ENCODE measurements at regions not wholly inside any gene's neighbourhood (a gene's known extent, or its start where the extent isn't known, plus 50 kb on each side); places are given as distances from the start of the nearest gene placed in this dataset.

DNA sequence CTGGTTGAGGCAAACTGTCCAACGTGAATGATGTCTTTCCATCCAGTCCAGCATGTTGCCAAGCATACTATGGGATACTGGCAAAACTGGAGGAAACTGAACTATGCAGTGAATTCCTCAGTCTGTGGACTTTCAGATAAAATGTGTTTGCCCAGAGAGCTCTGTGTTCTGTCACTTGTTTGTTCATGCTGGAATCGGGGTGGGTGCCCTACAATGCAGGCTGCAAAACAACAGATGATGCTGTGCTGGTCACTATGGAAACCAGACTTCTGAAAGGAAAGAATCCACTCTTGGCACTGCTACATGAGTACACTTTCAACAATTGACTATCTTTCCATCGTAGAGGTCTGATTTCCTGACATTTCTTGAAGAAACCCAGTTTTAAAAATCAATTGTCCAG lies 272.5 kb upstream of the ARHGEF26 start:
- no peaks in the 10 kb centered on the region for H3K79me2 ChIP-seq (ENCODE audit: control insufficient read depth, insufficient read depth, low read length)
- no peaks in the 10 kb centered on the region for H3K9me1 ChIP-seq (ENCODE audit: control insufficient read depth, extremely low read depth, insufficient read depth, low read length)
- dilution Hi-C loops (cut with MboI; ENCODE audit: extremely low pct_ligation_motif_present, low sequenced_read_pairs) = no loop called here
- no peak for TF ChIP-seq EZH2 (IDR thresholded peaks at IDR 0.05; ENCODE audit: low read length)
- TF ChIP-seq, protein P1, sequence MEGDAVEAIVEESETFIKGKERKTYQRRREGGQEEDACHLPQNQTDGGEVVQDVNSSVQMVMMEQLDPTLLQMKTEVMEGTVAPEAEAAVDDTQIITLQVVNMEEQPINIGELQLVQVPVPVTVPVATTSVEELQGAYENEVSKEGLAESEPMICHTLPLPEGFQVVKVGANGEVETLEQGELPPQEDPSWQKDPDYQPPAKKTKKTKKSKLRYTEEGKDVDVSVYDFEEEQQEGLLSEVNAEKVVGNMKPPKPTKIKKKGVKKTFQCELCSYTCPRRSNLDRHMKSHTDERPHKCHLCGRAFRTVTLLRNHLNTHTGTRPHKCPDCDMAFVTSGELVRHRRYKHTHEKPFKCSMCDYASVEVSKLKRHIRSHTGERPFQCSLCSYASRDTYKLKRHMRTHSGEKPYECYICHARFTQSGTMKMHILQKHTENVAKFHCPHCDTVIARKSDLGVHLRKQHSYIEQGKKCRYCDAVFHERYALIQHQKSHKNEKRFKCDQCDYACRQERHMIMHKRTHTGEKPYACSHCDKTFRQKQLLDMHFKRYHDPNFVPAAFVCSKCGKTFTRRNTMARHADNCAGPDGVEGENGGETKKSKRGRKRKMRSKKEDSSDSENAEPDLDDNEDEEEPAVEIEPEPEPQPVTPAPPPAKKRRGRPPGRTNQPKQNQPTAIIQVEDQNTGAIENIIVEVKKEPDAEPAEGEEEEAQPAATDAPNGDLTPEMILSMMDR (optimal IDR thresholded peaks at IDR 0.05 in 1 of 3, IDR thresholded peaks at IDR 0.05 in 1 of 3, conservative IDR thresholded peaks at IDR 0.05 in 1 of 3; ENCODE audit: extremely low read depth in 1 of 3, insufficient read depth in 2 of 3, low read length in 3 of 3) = no peak
- H3K4me3 ChIP-seq (ENCODE audit: control insufficient read depth in 2 of 3, extremely low read depth in 1 of 3, insufficient read depth in 2 of 3, low read depth in 1 of 3, low read length in 3 of 3) = no peak overlapping the region
- H3K9ac ChIP-seq (ENCODE audit: control insufficient read depth, extremely low read depth, insufficient read depth, low read length) = no peak overlapping the region
- no peak overlapping the region for H3K4me2 ChIP-seq (ENCODE audit: control insufficient read depth, extremely low read depth, insufficient read depth, low read depth, low read length)
- H3K27me3 ChIP-seq (ENCODE audit: control insufficient read depth, extremely low read depth, insufficient read depth, low read length) = no peaks in the 10 kb centered on the region
- H3K36me3 ChIP-seq (ENCODE audit: control insufficient read depth in 2 of 2, extremely low read depth in 1 of 2, insufficient read depth in 2 of 2, low read length in 2 of 2) = no peaks in the 10 kb centered on the region
- no peaks in the 10 kb centered on the region for H3K9me3 ChIP-seq (ENCODE audit: control insufficient read depth, low read depth, low read length)
- H3K4me1 ChIP-seq (ENCODE audit: control insufficient read depth, extremely low read depth, insufficient read depth, low read length) = no peaks in the 10 kb centered on the region
- no peak overlapping the region for H3K27ac ChIP-seq (ENCODE audit: control insufficient read depth, insufficient read depth, low read length)
- no peaks in the 10 kb centered on the region for H4K20me1 ChIP-seq (ENCODE audit: control insufficient read depth, extremely low read depth, insufficient read depth, low read length)
- H2AFZ ChIP-seq (ENCODE audit: control insufficient read depth, low read length) = no peak overlapping the region
- DNase-seq (ENCODE audit: low read depth, low spot score) (no peak), FAIRE-seq (no peak)

DNA sequence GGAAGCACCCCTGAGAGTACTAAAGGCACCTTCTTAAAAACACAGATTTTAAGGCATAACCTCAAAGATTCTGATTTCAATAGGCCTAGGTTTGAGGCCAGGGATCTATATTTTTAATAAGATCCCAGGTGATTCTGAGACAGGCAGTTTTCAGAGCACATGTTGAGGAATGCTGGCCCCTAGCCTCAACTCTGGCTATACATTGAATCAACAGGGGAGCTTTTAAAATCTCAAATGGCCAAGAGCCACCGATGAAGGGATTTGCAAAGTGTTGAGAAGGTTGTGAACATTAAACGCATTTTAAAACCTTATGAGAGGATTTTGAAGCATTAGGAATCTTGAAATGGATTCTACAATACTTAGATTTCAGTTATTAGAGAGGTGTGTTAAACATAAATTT lies 268.8 kb upstream of the ARHGEF26 start:
- Histone ChIP-seq H3K27me3 (ENCODE audit: control insufficient read depth, extremely low read depth, insufficient read depth, low read length) (no peaks in the 10 kb centered on the region), H3K9me1 (ENCODE audit: control insufficient read depth, extremely low read depth, insufficient read depth, low read length) (no peaks in the 10 kb centered on the region), H3K4me3 (ENCODE audit: control insufficient read depth in 2 of 3, extremely low read depth in 1 of 3, insufficient read depth in 2 of 3, low read depth in 1 of 3, low read length in 3 of 3) (no peak overlapping the region), H2AFZ (ENCODE audit: control insufficient read depth, low read length) (no peak overlapping the region), H3K36me3 (ENCODE audit: control insufficient read depth in 2 of 2, extremely low read depth in 1 of 2, insufficient read depth in 2 of 2, low read length in 2 of 2) (no peaks in the 10 kb centered on the region), H4K20me1 (ENCODE audit: control insufficient read depth, extremely low read depth, insufficient read depth, low read length) (no peaks in the 10 kb centered on the region), H3K9me3 (ENCODE audit: control insufficient read depth, low read depth, low read length) (no peaks in the 10 kb centered on the region), H3K27ac (ENCODE audit: control insufficient read depth, insufficient read depth, low read length) (no peak overlapping the region), H3K4me1 (ENCODE audit: control insufficient read depth, extremely low read depth, insufficient read depth, low read length) (no peaks in the 10 kb centered on the region), H3K9ac (ENCODE audit: control insufficient read depth, extremely low read depth, insufficient read depth, low read length) (no peak overlapping the region), H3K4me2 (ENCODE audit: control insufficient read depth, extremely low read depth, insufficient read depth, low read depth, low read length) (no peak overlapping the region), H3K79me2 (ENCODE audit: control insufficient read depth, insufficient read depth, low read length) (no peaks in the 10 kb centered on the region)
- TF ChIP-seq, protein P1 (optimal IDR thresholded peaks at IDR 0.05 in 1 of 3, IDR thresholded peaks at IDR 0.05 in 1 of 3, conservative IDR thresholded peaks at IDR 0.05 in 1 of 3; ENCODE audit: extremely low read depth in 1 of 3, insufficient read depth in 2 of 3, low read length in 3 of 3) = no peak
- FAIRE-seq (no peak), DNase-seq (ENCODE audit: low read depth, low spot score) (no peak)
- dilution Hi-C loops (cut with MboI; ENCODE audit: extremely low pct_ligation_motif_present, low sequenced_read_pairs) = no loop called here
